Inflammatory macrophage treated with lipopolysaccharide for 4 hours (primary cell): ENCODE measurements at regions not wholly inside any gene's neighbourhood (a gene's known extent, or its start where the extent isn't known, plus 50 kb on each side); places are given as distances from the start of the nearest gene placed in this dataset.

Source experiments
- DNase-seq: peaks from one replicate; pipeline ENCODE4 v3.0.0-alpha.2; 2020

- no peak for DNase-seq
Measured at GRCh38 chr7:117929237-117929636, 56.0 kb upstream of the CTTNBP2 start.

DNA sequence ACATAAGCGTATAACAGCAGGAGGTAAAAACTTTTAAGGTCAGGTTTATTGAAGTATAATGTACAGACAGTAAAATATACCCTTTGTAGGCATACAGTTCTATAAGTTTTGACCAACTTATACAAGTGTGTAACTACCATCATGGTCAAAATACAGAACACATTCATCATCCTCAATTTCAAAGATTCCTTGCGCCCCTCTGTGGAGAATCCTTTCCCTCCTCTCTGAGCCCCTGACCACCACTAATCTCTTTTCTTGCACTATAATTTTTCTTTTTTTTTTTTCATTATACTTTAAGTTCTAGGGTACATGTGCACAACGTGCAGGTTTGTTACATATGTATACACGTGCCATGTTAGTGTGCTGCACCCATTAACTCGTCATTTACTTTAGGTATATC lies 58.1 kb upstream of the CTTNBP2 start:
- DNase-seq: no peak

GRCh38 chr7:117937049-117937752 lies 64.0 kb upstream of the CTTNBP2 start:
- DNase-seq: no peak

- no peak for DNase-seq
Measured at GRCh38 chr7:117937753-117938483, 64.7 kb upstream of the CTTNBP2 start.

- no peak for DNase-seq
Measured at GRCh38 chr7:117941138-117941810, 68.0 kb upstream of the CTTNBP2 start.

DNA sequence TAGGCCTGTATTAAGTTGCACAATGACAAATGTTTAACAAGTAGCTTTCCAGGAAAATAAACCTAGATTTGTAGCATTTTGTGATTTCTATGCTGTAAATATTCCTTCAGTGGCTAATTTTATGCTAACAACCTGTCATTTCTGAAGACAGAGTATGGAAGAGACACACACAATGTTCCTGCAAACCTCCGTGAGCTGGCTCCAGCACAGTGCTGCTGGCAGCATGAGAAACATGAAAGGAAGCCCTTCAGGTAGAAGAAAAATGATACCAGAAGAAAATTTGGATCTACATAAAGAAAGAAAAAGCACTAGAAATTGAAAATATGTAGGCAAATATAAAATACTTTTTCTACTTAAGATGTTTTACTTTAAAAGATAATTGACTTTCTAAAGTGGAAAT lies 69.5 kb upstream of the CTTNBP2 start:
- no peak for DNase-seq

GRCh38 chr7:117944886-117945285 lies 71.6 kb upstream of the CTTNBP2 start:
- DNase-seq: no peak

DNA sequence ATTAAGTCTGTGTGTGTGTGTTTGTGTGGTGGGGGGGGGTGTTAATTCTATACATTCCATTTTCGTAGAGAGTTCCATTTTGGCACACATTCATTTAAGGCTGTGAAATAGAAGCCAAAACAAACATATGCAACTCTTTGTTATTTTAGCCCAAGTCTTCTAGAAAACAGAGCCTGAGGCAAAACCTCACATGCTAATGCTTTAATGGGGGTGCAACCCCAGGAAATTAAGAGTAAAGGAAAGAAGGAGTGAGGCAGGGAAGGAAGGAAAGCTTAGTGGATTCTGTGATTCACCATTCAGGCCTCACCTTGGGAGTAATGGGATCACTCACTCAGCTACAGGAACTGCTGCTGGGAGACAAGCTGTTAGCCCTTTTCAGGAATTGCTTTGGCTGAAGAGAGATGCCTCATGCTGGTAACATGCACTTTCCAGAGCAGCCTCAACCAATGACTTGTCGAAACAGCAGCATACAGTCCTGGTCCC lies 73.0 kb upstream of the CTTNBP2 start:
- no peak for DNase-seq

DNA sequence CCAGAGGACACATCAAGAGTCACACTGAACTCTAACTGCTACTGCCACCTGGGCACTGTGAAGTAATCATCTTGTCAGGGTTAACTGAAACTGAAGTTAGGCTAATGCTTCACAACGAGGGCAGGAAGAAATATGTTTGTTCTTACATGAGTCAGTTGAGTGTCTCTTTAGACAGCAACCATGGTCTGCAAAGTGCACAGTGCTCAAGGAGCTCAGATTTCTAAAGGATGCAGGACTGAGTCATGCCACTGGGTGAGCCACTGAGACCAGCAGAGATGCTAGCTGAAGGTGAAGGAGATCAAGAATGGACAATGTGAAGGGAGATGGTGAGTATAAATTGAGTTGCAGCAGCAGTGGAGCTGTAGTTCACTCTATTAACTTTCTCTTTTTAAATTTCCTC lies 76.0 kb upstream of the CTTNBP2 start:
- DNase-seq: no peak

GRCh38 chr7:117950601-117951260 lies 77.5 kb upstream of the CTTNBP2 start:
- no peak for DNase-seq

DNA sequence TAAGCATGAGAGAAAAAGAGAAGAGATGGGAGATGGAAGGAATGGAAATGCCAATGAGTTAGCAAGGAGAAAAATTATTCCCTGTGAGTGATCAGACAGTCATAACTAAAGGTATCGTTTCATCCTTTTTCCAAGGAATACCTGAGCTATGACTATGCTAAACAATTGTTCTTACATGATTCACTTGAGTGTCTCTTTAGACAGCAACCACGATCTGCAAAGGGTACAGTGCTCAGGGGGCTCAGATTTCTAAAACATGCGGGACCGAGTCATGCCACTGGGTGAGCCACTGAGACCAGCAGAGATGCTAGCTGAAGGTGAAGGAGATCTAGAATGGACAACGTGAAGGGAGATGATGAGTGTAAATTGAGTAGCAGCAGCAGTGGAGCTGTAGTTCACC lies 78.0 kb upstream of the CTTNBP2 start:
- no peak for DNase-seq

DNA sequence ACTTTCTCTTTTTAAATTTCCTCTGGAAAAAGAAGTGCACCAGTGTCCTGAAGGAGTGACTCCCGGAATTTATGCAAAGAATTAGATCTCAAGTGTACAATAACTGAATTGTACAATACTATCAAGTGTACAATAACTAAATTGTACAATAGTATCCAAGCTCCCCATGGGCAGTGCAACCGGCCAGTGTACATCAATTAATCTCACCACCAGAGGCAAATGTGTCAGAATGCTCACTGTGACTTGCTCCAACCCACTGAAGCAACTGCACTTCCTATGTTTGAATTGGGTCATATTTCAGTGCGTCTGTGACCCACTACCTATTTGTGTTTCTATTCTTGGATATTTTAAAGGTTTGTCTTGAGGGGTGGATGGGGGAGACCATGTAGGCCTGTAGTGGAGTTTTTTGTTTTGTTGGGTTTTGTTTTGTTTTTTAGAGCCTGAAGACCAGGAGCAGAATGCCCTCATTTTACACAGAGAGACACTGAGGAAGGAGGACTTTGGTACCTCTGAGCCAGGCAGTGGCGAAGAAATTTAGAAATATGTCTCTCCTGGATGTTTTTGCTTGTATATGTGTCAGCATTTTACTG lies 78.5 kb upstream of the CTTNBP2 start:
- DNase-seq: no peak

- DNase-seq: no peak
Measured at GRCh38 chr7:117955046-117955445, 81.8 kb upstream of the CTTNBP2 start.

DNA sequence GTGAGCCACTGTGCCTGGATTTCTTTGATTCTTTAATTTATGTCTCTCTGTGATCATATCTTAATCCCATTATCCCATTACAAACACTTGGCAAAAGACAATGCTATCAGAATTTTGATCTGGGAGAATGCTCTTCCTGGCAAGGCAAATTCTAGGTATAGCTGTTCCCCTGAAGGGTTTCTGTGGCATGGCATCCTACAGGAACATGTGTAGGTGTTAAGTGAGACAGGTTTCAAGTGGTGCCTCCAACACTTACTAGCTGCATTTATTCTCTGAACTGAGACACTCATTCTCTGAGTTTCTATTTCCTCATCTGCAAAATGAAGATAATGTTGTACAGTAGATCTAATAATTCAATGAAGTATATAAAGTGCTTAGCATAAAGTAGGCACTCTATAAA lies 87.1 kb upstream of the CTTNBP2 start:
- no peak for DNase-seq

- DNase-seq: no peak
Measured at GRCh38 chr7:117961235-117961634, 88.0 kb upstream of the CTTNBP2 start.

DNA sequence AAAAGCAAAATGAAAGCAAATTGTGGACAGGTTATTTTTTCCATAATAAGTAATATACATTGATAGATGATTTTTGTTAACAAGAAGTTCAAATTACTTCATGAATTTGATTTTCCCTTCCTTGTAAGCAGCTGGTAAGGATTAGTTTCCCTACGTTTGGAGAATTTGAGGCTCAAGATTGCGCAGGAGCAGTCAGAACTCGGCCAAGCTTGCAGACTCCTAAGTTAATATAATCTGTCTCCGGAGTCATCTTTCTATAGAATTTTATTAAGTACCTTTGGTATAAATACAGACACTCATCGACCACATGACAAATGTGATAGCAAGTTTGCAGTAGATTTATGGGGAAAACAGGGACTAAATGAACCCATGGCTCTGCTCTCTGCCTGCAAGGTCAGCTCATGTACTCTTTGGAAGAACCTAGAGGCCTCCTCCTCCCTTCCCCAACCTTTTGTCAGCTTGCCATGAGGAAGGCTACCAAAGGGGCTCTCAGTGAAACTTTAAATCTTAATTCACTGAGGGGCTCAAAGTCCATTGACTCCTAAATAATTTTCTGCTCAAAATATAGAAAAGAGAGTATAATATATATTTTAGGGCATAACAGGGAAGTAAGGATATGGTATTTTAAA lies 89.2 kb upstream of the CTTNBP2 start:
- DNase-seq: no peak

GRCh38 chr7:117963264-117964197 lies 90.3 kb upstream of the CTTNBP2 start:
- DNase-seq: no peak

DNA sequence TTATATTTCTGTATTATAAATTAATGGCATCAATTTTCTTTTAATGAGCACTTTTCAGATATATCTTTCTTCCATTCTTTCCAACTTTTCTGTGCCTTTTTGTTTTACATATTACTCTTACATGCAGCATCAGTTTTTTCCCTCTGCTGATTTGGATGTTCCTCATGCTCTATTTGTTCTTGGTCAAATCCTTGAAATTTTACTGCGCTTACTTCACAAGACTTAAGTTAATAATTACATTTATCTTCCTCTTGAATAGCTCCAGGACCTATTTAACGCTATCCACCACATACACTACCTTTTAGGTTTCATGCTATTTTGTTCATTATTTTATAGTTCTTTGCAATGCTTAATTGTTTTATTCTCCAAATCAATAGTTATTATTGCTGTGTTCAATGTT lies 97.6 kb upstream of the CTTNBP2 start:
- DNase-seq: no peak

- no peak for DNase-seq
Measured at GRCh38 chr7:117971556-117972244, 98.5 kb upstream of the CTTNBP2 start.

GRCh38 chr7:117972606-117973005 lies 99.4 kb upstream of the CTTNBP2 start:
- DNase-seq: no peak

DNA sequence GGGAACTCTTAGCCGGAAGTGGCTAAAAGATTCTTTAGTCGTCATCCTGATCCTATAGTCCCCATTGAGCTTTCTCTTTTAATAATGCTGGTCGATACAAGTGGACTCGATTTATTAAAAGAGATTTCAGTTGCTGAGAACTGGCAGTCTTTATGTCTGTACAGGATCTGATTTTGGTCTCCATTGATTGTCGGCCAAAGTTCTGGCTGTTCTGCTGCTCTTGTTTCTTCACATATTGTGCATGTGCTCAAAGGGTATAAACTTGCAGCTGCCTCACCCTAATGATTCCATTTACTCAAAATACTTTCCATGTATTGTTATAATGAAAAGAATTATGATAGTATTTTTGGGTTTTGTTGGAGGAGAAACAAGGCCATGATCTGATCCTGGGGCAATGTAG lies 100.7 kb upstream of the CTTNBP2 start:
- no peak for DNase-seq
